ENCODE measurements at regions not wholly inside any gene's neighbourhood (a gene's known extent, or its start where the extent isn't known, plus 50 kb on each side); places are given as distances from the start of the nearest gene placed in this dataset.

DNA sequence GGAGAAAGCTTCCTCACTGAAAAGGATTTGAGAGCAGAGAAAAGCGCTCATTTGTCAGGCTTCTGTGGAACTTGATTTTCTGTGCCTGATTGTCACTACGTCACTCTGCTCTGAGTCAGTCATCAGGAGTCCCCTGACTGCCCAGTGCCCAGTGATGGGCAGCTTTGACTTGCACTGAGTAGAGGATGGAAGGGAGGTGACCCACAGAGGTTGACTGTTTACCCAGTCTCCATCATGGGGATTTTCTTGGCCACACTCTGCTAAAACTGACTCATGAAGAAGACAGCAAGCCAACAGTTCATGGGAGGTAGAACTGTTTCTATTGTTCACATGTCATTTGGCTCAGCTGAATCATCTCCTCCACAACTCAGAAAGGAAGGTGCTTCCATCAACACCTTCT, 82.1 kb upstream of the DUSP10 start:
- no peak for DNase-seq (ENCODE audit: extremely low read depth, low read depth)
- TF ChIP-seq CTCF (IDR thresholded peaks at IDR 0.05; ENCODE audit: low read depth, low read length, missing control alignments) = no peak
- H3K4me3 ChIP-seq (replicated peaks; ENCODE audit: low read depth, low read length) = no peak overlapping the region

DNA sequence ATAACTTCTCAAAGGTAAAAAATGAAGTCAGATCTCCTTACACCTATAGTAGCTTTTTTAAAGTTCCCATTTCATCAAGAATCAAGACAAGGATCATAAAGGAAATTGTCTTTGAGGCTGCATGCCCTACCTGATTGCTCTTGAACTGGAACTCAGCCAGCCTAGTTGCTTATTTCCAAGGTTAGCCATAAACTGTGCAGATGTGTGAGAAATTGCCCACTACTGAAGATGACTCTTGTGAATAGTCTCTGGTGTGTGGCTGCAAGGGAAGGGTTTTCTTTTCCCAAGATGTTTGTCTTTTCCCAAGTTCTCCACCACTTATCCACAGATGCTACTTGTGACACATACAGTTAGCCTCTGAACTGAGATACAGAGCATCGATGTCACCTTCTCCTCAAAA, 81.7 kb upstream of the DUSP10 start:
- no peak for TF ChIP-seq CTCF (IDR thresholded peaks at IDR 0.05; ENCODE audit: low read depth, low read length, missing control alignments)
- H3K4me3 ChIP-seq (replicated peaks; ENCODE audit: low read depth, low read length) = no peak overlapping the region
- no peak for DNase-seq (ENCODE audit: extremely low read depth, low read depth)

- no peak for TF ChIP-seq CTCF (IDR thresholded peaks at IDR 0.05; ENCODE audit: low read depth, low read length, missing control alignments)
- H3K4me3 ChIP-seq (replicated peaks; ENCODE audit: low read depth, low read length) = no peak overlapping the region
- DNase-seq (ENCODE audit: extremely low read depth, low read depth) = no peak
Observed at GRCh38 chr1:221823149-221823548, 81.3 kb upstream of the DUSP10 start.

- no peak for DNase-seq (ENCODE audit: extremely low read depth, low read depth)
- TF ChIP-seq CTCF (IDR thresholded peaks at IDR 0.05; ENCODE audit: low read depth, low read length, missing control alignments) = no peak
- no peak overlapping the region for H3K4me3 ChIP-seq (replicated peaks; ENCODE audit: low read depth, low read length)
Observed at GRCh38 chr1:221822591-221822990, 80.7 kb upstream of the DUSP10 start.

GRCh38 chr1:221816899-221817298, 75.0 kb upstream of the DUSP10 start:
- peak; percentile 35 for DNase-seq (ENCODE audit: extremely low read depth, low read depth)
- no peak for TF ChIP-seq CTCF (IDR thresholded peaks at IDR 0.05; ENCODE audit: low read depth, low read length, missing control alignments)
- no peak overlapping the region for H3K4me3 ChIP-seq (replicated peaks; ENCODE audit: low read depth, low read length)

- DNase-seq (ENCODE audit: extremely low read depth, low read depth) = no peak
- no peak overlapping the region for H3K4me3 ChIP-seq (replicated peaks; ENCODE audit: low read depth, low read length)
- no peak for TF ChIP-seq CTCF (IDR thresholded peaks at IDR 0.05; ENCODE audit: low read depth, low read length, missing control alignments)
Observed at GRCh38 chr1:221815660-221816059, 73.8 kb upstream of the DUSP10 start.

GRCh38 chr1:221813887-221814286, 72.0 kb upstream of the DUSP10 start:
- DNase-seq (ENCODE audit: extremely low read depth, low read depth) = no peak
- TF ChIP-seq CTCF (IDR thresholded peaks at IDR 0.05; ENCODE audit: low read depth, low read length, missing control alignments) = no peak
- H3K4me3 ChIP-seq (replicated peaks; ENCODE audit: low read depth, low read length) = no peak overlapping the region

Measured in HFF-Myc (cell line).